ENCODE measurements at regions not wholly inside any gene's neighbourhood (a gene's known extent, or its start where the extent isn't known, plus 50 kb on each side); places are given as distances from the start of the nearest gene placed in this dataset.

DNA sequence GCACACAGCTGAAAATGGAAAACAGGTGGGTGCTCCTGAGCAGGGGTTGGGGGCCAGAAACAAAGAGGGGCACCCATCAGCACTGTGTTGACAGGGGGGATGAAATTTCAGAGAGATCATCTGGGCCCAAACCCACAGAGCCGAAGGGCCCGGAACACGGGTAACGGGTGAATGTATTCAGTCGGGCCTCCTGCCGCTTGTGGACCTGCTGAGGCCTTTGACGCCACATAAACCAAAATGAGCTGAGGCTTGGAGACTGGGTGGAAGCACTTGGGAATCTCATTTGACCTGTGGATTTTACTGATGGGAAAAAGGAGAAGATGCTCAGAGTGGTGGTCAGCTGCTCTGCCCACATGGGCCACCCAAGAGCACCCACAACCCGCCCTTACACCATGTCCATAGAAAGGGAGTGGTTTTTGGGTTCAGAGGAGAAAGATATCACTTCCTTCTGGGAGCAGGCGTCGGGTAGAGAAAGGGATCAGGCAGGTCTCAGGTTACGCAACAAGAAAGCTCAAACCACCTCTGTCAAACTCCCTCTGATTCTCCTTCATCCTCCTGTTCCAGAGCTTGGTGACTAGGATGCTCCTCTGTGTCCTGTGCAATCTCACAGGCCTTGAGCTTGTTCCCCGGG is 106.8 kb upstream of the BCL2L14 start:
- ChIA-PET POLR2A (no interaction called here), CTCF (no interaction called here)
- DNase-seq (ENCODE audit: low read depth, low spot score) (no peak), ATAC-seq (no peak)
- Histone ChIP-seq H3K4me3 (ENCODE audit: low read depth in 2 of 2, low read length in 2 of 2) (no peak overlapping the region), H3K27ac (ENCODE audit: low read length) (no peak overlapping the region), H3K4me1 (ENCODE audit: control insufficient read depth, insufficient read depth, low read length) (no peaks in the 10 kb centered on the region), H3K36me3 (ENCODE audit: control insufficient read depth, insufficient read depth, low read length) (no peaks in the 10 kb centered on the region), H3K9me3 (ENCODE audit: control insufficient read depth, insufficient read depth, low read depth, low read length) (no peaks in the 10 kb centered on the region), H3K27me3 (ENCODE audit: control insufficient read depth, insufficient read depth, low read length) (no peaks in the 10 kb centered on the region)
- TF ChIP-seq TCF7L2 (IDR thresholded peaks at IDR 0.05; ENCODE audit: low read depth, low read length) = no peak
- TF ChIP-seq SIN3A (IDR thresholded peaks at IDR 0.05; ENCODE audit: borderline replicate concordance, insufficient read depth, low read depth, low read length) = no peak
- TF ChIP-seq POLR2AphosphoS5 (IDR thresholded peaks at IDR 0.05; ENCODE audit: low read depth, low read length) = no peak
- TF ChIP-seq, protein P1, sequence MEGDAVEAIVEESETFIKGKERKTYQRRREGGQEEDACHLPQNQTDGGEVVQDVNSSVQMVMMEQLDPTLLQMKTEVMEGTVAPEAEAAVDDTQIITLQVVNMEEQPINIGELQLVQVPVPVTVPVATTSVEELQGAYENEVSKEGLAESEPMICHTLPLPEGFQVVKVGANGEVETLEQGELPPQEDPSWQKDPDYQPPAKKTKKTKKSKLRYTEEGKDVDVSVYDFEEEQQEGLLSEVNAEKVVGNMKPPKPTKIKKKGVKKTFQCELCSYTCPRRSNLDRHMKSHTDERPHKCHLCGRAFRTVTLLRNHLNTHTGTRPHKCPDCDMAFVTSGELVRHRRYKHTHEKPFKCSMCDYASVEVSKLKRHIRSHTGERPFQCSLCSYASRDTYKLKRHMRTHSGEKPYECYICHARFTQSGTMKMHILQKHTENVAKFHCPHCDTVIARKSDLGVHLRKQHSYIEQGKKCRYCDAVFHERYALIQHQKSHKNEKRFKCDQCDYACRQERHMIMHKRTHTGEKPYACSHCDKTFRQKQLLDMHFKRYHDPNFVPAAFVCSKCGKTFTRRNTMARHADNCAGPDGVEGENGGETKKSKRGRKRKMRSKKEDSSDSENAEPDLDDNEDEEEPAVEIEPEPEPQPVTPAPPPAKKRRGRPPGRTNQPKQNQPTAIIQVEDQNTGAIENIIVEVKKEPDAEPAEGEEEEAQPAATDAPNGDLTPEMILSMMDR (IDR thresholded peaks at IDR 0.05) = no peak
- TF ChIP-seq, protein P2, sequence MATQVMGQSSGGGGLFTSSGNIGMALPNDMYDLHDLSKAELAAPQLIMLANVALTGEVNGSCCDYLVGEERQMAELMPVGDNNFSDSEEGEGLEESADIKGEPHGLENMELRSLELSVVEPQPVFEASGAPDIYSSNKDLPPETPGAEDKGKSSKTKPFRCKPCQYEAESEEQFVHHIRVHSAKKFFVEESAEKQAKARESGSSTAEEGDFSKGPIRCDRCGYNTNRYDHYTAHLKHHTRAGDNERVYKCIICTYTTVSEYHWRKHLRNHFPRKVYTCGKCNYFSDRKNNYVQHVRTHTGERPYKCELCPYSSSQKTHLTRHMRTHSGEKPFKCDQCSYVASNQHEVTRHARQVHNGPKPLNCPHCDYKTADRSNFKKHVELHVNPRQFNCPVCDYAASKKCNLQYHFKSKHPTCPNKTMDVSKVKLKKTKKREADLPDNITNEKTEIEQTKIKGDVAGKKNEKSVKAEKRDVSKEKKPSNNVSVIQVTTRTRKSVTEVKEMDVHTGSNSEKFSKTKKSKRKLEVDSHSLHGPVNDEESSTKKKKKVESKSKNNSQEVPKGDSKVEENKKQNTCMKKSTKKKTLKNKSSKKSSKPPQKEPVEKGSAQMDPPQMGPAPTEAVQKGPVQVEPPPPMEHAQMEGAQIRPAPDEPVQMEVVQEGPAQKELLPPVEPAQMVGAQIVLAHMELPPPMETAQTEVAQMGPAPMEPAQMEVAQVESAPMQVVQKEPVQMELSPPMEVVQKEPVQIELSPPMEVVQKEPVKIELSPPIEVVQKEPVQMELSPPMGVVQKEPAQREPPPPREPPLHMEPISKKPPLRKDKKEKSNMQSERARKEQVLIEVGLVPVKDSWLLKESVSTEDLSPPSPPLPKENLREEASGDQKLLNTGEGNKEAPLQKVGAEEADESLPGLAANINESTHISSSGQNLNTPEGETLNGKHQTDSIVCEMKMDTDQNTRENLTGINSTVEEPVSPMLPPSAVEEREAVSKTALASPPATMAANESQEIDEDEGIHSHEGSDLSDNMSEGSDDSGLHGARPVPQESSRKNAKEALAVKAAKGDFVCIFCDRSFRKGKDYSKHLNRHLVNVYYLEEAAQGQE (IDR thresholded peaks at IDR 0.05; ENCODE audit: insufficient read depth in 1 of 2, low read depth in 2 of 2, low read length in 1 of 2) = no peak
- BruUV-seq (replicated peaks) = no TSS peak
- intact Hi-C loops (cut with micrococcal nuclease; ENCODE audit: unreplicated experiment) = no loop called here
- in situ Hi-C loops (cut with HindIII; ENCODE audit: low pct_unique_long_range_greater_than_20kb, low sequenced_read_pairs) = no loop called here

DNA sequence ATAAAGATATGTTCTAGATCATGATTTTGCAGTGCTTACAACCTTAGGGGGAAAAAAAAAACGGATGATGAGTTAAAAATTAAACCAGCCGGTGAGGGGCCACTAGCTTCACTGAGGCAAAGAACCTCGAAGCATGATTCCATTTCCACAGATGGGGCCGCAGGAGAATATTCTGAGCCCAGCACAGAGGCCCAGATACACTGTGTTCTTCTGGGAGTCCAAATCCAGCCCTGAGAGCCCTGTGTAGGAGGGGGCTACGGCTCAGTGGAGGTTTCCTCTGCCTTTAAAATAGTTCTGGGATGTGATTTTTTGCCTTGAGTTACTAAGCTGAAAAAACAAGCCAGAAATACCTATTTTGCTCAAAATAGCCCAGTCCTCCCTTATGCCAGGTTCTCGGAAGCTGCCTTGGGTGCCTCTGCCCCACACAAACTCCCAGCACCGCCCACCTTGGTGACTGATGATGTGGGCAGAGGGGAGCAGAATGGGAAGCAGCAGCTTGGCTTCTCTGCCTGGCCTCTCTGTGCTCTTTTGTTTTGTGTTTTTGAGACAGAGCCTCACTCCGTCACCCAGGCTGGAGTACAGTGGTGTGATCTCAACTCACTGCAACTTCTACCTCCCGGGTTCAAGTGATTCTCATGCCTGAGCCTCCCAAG is 105.4 kb upstream of the BCL2L14 start:
- CTCF ChIA-PET = no interaction called here
- H3K4me1 ChIP-seq (ENCODE audit: control insufficient read depth, insufficient read depth, low read length) = no peaks in the 10 kb centered on the region
- H3K4me3 ChIP-seq (ENCODE audit: low read depth in 2 of 2, low read length in 2 of 2) = no peak overlapping the region
- H3K9me3 ChIP-seq (ENCODE audit: control insufficient read depth, insufficient read depth, low read depth, low read length) = no peaks in the 10 kb centered on the region
- in situ Hi-C loops (cut with HindIII; ENCODE audit: low pct_unique_long_range_greater_than_20kb, low sequenced_read_pairs) = no loop called here
- intact Hi-C loops (cut with micrococcal nuclease; ENCODE audit: unreplicated experiment) = no loop called here
- BruUV-seq (replicated peaks) = no TSS peak
- ATAC-seq (no peak), DNase-seq (ENCODE audit: low read depth, low spot score) (no peak)
- TF ChIP-seq SIN3A (IDR thresholded peaks at IDR 0.05; ENCODE audit: borderline replicate concordance, insufficient read depth, low read depth, low read length) = no peak
- TF ChIP-seq TCF7L2 (IDR thresholded peaks at IDR 0.05; ENCODE audit: low read depth, low read length) = no peak
- TF ChIP-seq, protein P1 (IDR thresholded peaks at IDR 0.05) = no peak
- TF ChIP-seq, protein P2 (IDR thresholded peaks at IDR 0.05; ENCODE audit: insufficient read depth in 1 of 2, low read depth in 2 of 2, low read length in 1 of 2) = no peak
- no peak for TF ChIP-seq POLR2AphosphoS5 (IDR thresholded peaks at IDR 0.05; ENCODE audit: low read depth, low read length)
- no peak overlapping the region for H3K27ac ChIP-seq (ENCODE audit: low read length)
- no peaks in the 10 kb centered on the region for H3K27me3 ChIP-seq (ENCODE audit: control insufficient read depth, insufficient read depth, low read length)
- POLR2A ChIA-PET = no interaction called here
- H3K36me3 ChIP-seq (ENCODE audit: control insufficient read depth, insufficient read depth, low read length) = no peaks in the 10 kb centered on the region

Measured in Panc1 (cell line).